HFFc6 (cell line): ENCODE measurements at regions not wholly inside any gene's neighbourhood (a gene's known extent, or its start where the extent isn't known, plus 50 kb on each side); places are given as distances from the start of the nearest gene placed in this dataset.

Source experiments
- DNase-seq: peaks from one replicate; pipeline ENCODE4 v3.0.0-alpha.2; 2018
- H3K27ac Mint-ChIP-seq: 2 replicates; pipeline ENCODE4 v1.8.0; 2020; ENCODE audit warnings: mild to moderate bottlenecking, mixed read lengths
- H3K27me3 Mint-ChIP-seq: 2 replicates; pipeline ENCODE4 v1.8.0; 2021; ENCODE audit warnings: mild to moderate bottlenecking, moderate library complexity, mixed read lengths; ENCODE audit not compliant: insufficient read depth
- H3K36me3 Mint-ChIP-seq: 2 replicates; pipeline ENCODE4 v1.8.0; 2021; ENCODE audit warnings: low read depth, mixed read lengths
- H3K4me1 Mint-ChIP-seq: 2 replicates; pipeline ENCODE4 v1.8.0; 2020; ENCODE audit warnings: low read depth, mixed read lengths
- H3K4me3 Mint-ChIP-seq: 2 replicates; pipeline ENCODE4 v1.8.0; 2020; ENCODE audit warnings: mild to moderate bottlenecking, moderate library complexity, mixed read lengths
- H3K9me3 Mint-ChIP-seq: 2 replicates; pipeline ENCODE4 v1.8.0; 2020; ENCODE audit warnings: mild to moderate bottlenecking, mixed read lengths
- CTCF ChIP-seq: fragments of 200-600 bp; sonication (generic); IDR thresholded peaks from 2 replicates; pipeline ENCODE4 v1.5.0; 2021; ENCODE audit warnings: antibody characterized with exemption, mild to moderate bottlenecking

DNA sequence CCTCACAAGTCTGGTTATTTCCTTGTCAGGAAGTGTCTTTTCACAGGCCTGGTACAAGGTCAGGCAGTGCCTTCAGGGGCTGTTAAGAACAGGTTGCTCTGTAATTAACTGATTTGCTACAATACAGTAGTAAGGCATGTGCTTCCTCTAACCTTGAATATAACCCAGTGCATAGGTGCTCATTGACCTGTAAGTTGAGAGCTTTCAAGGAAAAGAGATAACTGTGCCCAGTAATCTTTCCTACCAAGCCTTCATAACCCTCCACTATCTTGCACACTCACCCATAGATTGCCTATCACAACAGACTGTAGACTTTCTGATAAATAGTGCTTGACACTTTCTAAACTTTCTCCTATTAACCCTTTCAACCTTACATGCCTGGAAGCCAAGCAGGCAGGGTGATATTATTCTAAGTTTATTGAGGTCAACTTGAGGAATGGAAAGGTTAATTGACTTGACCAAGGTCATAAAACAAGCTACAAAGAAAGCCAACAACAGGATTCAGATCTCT is 148.1 kb downstream of the PPARGC1A start:
- H3K4me3 Mint-ChIP-seq: no peak overlapping the region
- H3K4me1 Mint-ChIP-seq: no peaks in the 10 kb centered on the region
- peaks cover 26% of the 10 kb centered on the region for H3K9me3 Mint-ChIP-seq
- no peaks in the 10 kb centered on the region for H3K36me3 Mint-ChIP-seq
- no peak for TF ChIP-seq CTCF
- DNase-seq: no peak
- H3K27ac Mint-ChIP-seq: no peak overlapping the region
- no peaks in the 10 kb centered on the region; the same call in 1 of the 2 replicates for H3K27me3 Mint-ChIP-seq

DNA sequence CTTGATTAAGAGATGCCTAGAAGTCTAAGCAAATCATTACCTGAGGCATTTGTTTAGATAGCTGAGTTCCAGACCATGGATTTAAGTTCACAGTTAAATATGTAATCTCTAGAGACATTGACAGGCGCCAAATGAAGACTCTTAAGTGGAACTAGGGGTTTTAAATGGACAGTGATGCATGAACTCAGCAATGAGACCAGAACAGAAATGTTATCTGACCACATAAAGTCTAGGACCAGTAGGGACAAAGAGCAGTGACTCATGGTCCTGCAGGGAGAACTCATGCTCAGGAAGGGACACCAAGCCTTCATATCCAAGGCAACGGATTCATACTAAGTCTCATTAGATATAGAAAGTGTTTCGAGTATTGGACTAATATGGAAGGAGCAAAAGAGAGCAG is 152.3 kb downstream of the PPARGC1A start:
- no peak for DNase-seq
- H3K4me3 Mint-ChIP-seq: no peak overlapping the region

DNA sequence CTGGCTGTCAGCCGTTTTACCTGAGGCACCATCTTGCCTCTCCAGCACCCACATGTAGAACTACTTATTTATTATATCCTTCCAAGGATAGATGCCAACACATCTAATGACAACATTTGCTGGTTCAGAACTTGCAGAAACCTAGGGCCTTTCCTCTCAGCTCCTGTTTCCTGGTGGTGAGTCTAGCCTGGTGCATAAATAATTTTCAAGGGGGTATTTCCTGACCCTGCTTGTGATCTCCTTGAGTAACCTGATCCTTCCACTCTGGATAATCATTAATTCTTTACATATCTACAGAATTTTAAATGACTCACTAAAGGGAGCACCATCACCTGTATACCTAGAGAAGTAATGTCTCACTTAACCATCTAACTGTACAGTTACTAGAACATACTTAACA is 153.4 kb downstream of the PPARGC1A start:
- Mint-ChIP-seq H3K27me3 (no peaks in the 10 kb centered on the region; the same call in none of the 2 replicates), H3K4me1 (no peaks in the 10 kb centered on the region), H3K9me3 (peaks cover 37% of the 10 kb centered on the region), H3K36me3 (no peaks in the 10 kb centered on the region), H3K27ac (no peak overlapping the region), H3K4me3 (no peak overlapping the region)
- DNase-seq: no peak
- no peak for TF ChIP-seq CTCF

More for the DNA sequence above, 152.3 kb downstream of the PPARGC1A start:
- H3K27ac Mint-ChIP-seq: no peak overlapping the region
- no peaks in the 10 kb centered on the region for H3K4me1 Mint-ChIP-seq
- peaks cover 29% of the 10 kb centered on the region for H3K9me3 Mint-ChIP-seq
- H3K36me3 Mint-ChIP-seq: no peaks in the 10 kb centered on the region
- no peak for TF ChIP-seq CTCF
- no peaks in the 10 kb centered on the region; the same call in none of the 2 replicates for H3K27me3 Mint-ChIP-seq

DNA sequence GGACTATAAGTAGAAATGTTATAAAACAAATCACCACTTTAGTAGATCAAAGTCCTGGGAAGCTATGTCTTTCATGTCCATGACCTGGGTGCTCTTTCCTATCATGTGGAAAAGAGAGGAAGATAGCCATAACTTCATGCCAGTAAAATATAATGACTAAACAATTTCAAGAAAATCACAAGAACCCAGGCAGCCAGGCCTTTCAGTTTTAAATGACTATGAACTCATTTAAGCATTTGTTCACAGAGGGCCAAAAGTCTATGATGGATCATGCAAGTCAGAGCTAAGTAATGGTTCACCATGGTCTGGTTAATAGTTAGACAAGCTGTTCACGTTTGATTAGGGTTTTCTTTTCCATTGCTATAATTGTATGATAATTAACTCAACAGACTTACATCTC is 155.8 kb downstream of the PPARGC1A start:
- H3K27ac Mint-ChIP-seq: no peak overlapping the region

DNA sequence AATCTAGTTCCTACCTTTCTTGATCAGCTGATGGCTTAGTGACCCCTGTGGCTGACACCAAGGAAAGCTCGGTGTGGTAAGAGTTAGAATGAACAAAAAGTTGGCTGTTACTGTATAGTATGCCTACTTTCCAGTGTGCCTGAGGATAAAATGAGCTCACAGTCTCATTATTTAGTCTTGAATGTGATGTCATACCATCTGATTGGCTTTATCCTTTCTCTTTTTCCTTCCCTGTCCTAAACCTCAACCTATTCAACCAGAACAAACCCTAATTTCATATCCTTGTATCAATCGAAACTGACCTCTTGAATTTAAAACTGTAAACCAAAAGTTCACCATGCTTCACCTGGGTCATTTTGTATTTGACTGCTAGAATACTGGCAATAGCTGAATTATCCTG is 156.4 kb downstream of the PPARGC1A start:
- H3K27ac Mint-ChIP-seq: no peak overlapping the region
- H3K4me3 Mint-ChIP-seq: no peak overlapping the region
- DNase-seq: no peak
- no peaks in the 10 kb centered on the region for H3K36me3 Mint-ChIP-seq
- H3K9me3 Mint-ChIP-seq: peaks cover 41% of the 10 kb centered on the region
- TF ChIP-seq CTCF: no peak
- H3K4me1 Mint-ChIP-seq: no peaks in the 10 kb centered on the region
- no peaks in the 10 kb centered on the region; the same call in 1 of the 2 replicates for H3K27me3 Mint-ChIP-seq

More for the DNA sequence above, 155.8 kb downstream of the PPARGC1A start:
- no peaks in the 10 kb centered on the region; the same call in 1 of the 2 replicates for H3K27me3 Mint-ChIP-seq
- no peaks in the 10 kb centered on the region for H3K36me3 Mint-ChIP-seq
- H3K4me1 Mint-ChIP-seq: no peaks in the 10 kb centered on the region
- DNase-seq: no peak
- H3K4me3 Mint-ChIP-seq: no peak overlapping the region
- TF ChIP-seq CTCF: no peak
- H3K9me3 Mint-ChIP-seq: peaks cover 38% of the 10 kb centered on the region

- Mint-ChIP-seq H3K4me3 (no peak overlapping the region), H3K9me3 (peaks cover 56% of the 10 kb centered on the region), H3K27ac (no peak overlapping the region), H3K36me3 (no peaks in the 10 kb centered on the region), H3K27me3 (no peaks in the 10 kb centered on the region; the same call in 1 of the 2 replicates), H3K4me1 (no peaks in the 10 kb centered on the region)
- TF ChIP-seq CTCF: no peak
- DNase-seq: no peak
These were observed 158.8 kb downstream of the PPARGC1A start for GRCh38 chr4:23730998-23731397.
